ENCODE measurements at regions not wholly inside any gene's neighbourhood (a gene's known extent, or its start where the extent isn't known, plus 50 kb on each side); places are given as distances from the start of the nearest gene placed in this dataset.

GRCh38 chr3:5304789-5305683 lies 117.5 kb downstream of the EDEM1 start:
- DNase-seq (ENCODE audit: low read depth in 1 of 2, low spot score in 1 of 2) = no peak

DNA sequence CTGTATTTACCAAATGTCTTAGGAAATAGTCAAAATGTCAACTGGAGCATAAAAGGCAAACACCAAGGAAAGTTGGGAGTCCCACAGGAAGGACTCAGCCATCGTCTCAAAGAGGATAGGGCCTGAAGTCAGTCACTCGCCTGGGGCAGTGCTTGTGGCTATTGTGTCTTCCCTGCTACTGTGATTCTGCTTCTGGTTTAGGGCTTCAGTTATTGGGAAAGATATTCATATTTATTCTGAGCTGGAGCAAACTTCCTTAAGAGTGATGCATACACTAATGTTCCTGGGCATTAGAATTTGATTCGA lies 118.1 kb downstream of the EDEM1 start:
- DNase-seq (ENCODE audit: low read depth in 1 of 2, low spot score in 1 of 2) = no peak

- DNase-seq (ENCODE audit: low read depth in 1 of 2, low spot score in 1 of 2) = no peak
Observed at GRCh38 chr3:5309171-5309570, 121.7 kb downstream of the EDEM1 start.

GRCh38 chr3:5309602-5310001 lies 122.1 kb downstream of the EDEM1 start:
- DNase-seq (ENCODE audit: low read depth in 1 of 2, low spot score in 1 of 2) = no peak

DNA sequence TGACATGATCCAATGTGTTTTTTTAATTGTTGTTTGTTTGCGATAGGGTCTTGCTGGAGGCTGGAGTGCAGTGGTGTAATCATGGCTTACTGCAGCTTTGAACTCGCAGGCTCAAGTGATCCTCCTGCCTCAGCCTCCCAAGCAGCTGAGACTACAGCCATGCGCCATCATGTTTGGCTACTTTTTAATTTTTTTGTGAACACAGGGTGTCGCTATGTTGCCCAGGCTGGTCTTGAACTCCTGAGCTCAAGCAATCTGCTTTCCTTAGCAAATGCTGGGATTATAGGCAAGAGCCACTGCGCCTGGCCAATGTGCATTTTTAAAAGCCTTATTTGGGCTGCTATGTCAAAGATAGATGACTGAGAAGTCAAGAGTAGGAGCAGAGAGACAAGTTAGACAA lies 123.0 kb downstream of the EDEM1 start:
- no peak for DNase-seq (ENCODE audit: low read depth in 1 of 2, low spot score in 1 of 2)

GRCh38 chr3:5312290-5312689 lies 124.8 kb downstream of the EDEM1 start:
- no peak for DNase-seq (ENCODE audit: low read depth in 1 of 2, low spot score in 1 of 2)

DNA sequence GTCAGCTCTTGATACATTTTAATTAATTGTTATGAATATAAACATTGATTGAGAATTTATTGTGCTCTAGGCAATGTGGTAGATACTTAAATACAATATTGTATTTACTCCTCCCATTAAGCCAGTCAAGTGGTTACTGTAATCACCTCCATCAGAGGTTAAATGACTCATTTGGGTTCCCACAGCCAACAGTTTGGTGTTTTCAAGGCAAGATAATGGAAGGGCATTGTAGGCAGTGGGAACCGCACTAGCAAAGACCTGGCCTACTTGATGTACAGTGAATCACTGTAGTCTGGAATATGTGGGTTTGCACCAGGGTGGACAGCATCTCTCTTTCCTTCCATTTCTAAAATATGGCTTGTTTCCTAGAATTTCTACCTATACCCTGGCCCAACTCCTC lies 127.4 kb downstream of the EDEM1 start:
- DNase-seq (ENCODE audit: low read depth in 1 of 2, low spot score in 1 of 2) = no peak

GRCh38 chr3:5317557-5317956 lies 130.1 kb downstream of the EDEM1 start:
- no peak for DNase-seq (ENCODE audit: low read depth in 1 of 2, low spot score in 1 of 2)

- DNase-seq (ENCODE audit: low read depth in 1 of 2, low spot score in 1 of 2) = no peak
Observed at GRCh38 chr3:5319454-5319853, 131.9 kb downstream of the EDEM1 start.

DNA sequence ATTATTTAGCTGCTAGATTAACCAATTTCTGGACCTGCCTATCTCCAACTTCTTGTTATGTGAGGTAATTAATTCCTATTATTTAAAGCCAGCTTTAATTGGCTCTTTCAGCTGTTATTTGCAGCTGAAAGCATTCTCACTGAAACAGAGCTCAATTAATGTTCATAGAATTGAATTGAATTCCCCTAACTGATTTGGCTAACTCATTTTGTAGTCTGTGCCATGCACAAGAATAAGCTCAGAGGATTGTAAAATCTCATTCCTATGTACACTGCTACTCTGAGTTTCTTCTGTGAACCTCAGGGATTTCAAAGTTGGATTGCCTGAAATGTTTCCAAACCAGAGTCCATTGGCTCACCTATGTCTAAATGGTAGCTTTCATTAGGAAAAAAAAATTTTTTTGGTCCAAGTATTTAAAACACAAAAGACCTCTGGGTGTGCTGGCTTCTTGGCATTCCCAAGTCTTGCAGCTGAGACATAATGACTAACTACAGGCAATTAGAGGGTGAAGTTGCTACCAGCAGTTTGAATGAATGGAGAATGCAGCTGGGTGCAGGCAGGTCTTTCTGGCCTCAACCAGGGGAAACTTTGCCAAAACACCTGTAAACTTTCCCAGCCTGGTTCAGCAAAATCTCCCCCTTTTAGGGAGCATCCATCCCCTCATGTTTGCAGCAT lies 134.3 kb downstream of the EDEM1 start:
- no peak for DNase-seq (ENCODE audit: low read depth in 1 of 2, low spot score in 1 of 2)

GRCh38 chr3:5324780-5325179 lies 137.3 kb downstream of the EDEM1 start:
- DNase-seq (ENCODE audit: low read depth in 1 of 2, low spot score in 1 of 2) = no peak

GRCh38 chr3:5330152-5330810 lies 142.8 kb downstream of the EDEM1 start:
- DNase-seq (ENCODE audit: low read depth in 1 of 2, low spot score in 1 of 2) = no peak

GRCh38 chr3:5331567-5332269 lies 144.2 kb downstream of the EDEM1 start:
- DNase-seq (ENCODE audit: low read depth in 1 of 2, low spot score in 1 of 2) = no peak

- no peak for DNase-seq (ENCODE audit: low read depth in 1 of 2, low spot score in 1 of 2)
Observed at GRCh38 chr3:5332270-5332956, 144.9 kb downstream of the EDEM1 start.

GRCh38 chr3:5339967-5340535 lies 152.5 kb downstream of the EDEM1 start:
- DNase-seq (ENCODE audit: low read depth in 1 of 2, low spot score in 1 of 2) = no peak

GRCh38 chr3:5341610-5342009 lies 154.1 kb downstream of the EDEM1 start:
- no peak for DNase-seq (ENCODE audit: low read depth in 1 of 2, low spot score in 1 of 2)

DNA sequence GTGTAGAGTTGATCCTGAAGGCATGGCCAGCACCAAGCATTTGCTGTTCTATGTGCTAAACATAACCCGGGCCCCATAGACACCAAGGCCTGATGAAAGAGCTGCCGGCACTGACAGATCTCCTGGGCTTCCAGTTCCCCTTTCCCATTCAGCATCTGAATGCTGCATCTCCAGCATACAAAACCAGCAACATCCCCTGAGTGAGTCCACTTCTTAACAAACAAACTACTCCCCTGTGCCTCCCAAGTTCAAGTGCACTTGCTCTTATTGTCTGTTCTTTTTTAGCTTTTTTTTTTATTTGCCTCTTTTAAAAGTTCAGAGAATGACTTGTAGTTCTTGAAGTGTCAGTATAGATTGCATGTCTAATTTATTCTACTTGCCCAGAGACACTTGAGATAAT lies 156.0 kb downstream of the EDEM1 start:
- no peak for DNase-seq (ENCODE audit: low read depth in 1 of 2, low spot score in 1 of 2)

GRCh38 chr3:5344707-5345106 lies 157.2 kb downstream of the EDEM1 start:
- DNase-seq (ENCODE audit: low read depth in 1 of 2, low spot score in 1 of 2) = no peak

DNA sequence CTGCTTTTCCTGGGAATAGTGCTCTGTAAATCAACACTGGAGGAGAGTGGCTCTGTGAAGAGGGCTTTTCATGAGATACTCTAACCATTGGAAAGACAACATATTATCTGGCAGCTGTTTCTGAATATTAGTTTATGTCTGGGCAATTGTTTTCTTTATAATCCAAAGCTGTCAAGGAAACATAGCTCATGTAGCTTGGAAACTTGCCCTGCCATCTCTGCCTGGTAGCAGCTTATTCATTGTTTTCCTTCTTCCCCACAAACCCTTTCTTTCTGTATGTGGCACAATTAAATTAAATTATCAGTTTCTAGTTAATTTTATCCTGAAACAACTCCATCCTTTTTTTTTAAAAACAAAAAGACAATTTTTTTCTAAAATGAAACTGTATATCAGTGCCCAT lies 160.0 kb downstream of the EDEM1 start:
- DNase-seq (ENCODE audit: low read depth in 1 of 2, low spot score in 1 of 2) = no peak

DNA sequence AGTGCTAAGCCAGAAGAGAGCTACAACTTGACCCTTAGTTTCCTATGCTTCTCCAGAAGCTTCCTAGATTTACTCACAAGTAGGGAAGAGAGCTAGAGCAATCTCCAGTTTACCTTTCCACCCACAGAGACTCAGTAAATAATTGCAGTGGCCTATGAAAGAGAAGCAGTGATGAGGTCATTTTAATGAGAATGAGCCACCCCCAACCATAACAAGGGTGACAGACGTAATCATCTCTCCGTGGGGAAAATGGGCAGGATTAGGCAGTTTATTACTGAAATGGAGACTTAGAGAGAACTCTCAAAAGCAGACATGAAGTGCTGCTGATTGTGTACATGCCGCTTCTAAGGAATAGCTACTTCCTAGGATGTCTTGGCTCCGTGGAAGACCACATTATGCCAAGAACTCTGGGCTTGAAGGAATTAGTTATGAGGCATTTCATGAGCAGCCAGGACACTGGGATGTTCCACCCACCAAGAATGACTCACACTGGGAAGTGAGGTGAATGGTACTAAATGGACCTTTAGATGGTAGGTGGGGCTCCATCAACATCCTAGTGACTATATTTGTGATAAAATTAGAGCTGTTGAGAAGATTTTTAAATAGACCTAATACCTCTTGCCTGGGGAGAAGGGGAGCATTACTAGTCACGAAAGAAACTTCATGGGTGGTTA lies 160.9 kb downstream of the EDEM1 start:
- no peak for DNase-seq (ENCODE audit: low read depth in 1 of 2, low spot score in 1 of 2)
